ENCODE measurements at regions not wholly inside any gene's neighbourhood (a gene's known extent, or its start where the extent isn't known, plus 50 kb on each side); places are given as distances from the start of the nearest gene placed in this dataset.

- in situ Hi-C loops (cut with HindIII; ENCODE audit: low pct_ligation_motif_present, low sequenced_read_pairs): no loop called here
- DNase-seq: no peak
- peak; percentile 61 for TF ChIP-seq CTCF (IDR thresholded peaks at IDR 0.05; ENCODE audit: low read depth, low read length, missing control alignments)
- Histone ChIP-seq H3K27ac (no peak overlapping the region), H3K36me3 (replicated peaks) (no peaks in the 10 kb centered on the region), H3K27me3 (replicated peaks) (no peaks in the 10 kb centered on the region), H3K4me3 (ENCODE audit: low read depth, low read length) (no peak overlapping the region)
Observed at GRCh38 chr3:65245133-65246063, 557.6 kb upstream of the ADAMTS9 start.

GRCh38 chr3:65240366-65240765 lies 552.6 kb upstream of the ADAMTS9 start:
- TF ChIP-seq CTCF (IDR thresholded peaks at IDR 0.05; ENCODE audit: low read depth, low read length, missing control alignments): no peak
- no peak for DNase-seq
- no peaks in the 10 kb centered on the region for H3K27me3 ChIP-seq (replicated peaks)
- H3K36me3 ChIP-seq (replicated peaks): no peaks in the 10 kb centered on the region
- H3K27ac ChIP-seq: no peak overlapping the region
- in situ Hi-C loops (cut with HindIII; ENCODE audit: low pct_ligation_motif_present, low sequenced_read_pairs): no loop called here
- no peak overlapping the region for H3K4me3 ChIP-seq (ENCODE audit: low read depth, low read length)

DNA sequence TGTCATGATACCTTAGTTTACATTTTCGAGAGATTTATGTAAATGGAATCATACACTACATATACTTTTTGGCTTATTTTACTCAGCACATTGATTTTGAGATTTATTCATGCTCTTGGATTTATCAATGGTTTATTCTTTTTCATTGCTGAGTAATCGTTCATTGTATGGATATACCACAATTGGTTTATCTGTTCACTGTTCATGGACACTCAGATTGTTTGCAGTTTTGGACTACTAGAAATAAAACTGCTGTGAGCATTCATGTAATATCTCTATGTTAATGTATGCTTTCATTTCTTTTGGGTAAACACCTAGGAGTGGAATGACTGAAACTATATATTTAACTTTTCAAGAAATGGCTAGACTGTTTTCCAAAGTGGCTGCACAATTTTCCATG lies 550.9 kb upstream of the ADAMTS9 start:
- Histone ChIP-seq H3K27ac (no peak overlapping the region), H3K4me3 (ENCODE audit: low read depth, low read length) (no peak overlapping the region), H3K27me3 (replicated peaks) (no peaks in the 10 kb centered on the region), H3K36me3 (replicated peaks) (no peaks in the 10 kb centered on the region)
- no peak for TF ChIP-seq CTCF (IDR thresholded peaks at IDR 0.05; ENCODE audit: low read depth, low read length, missing control alignments)
- no peak for DNase-seq
- in situ Hi-C loops (cut with HindIII; ENCODE audit: low pct_ligation_motif_present, low sequenced_read_pairs): no loop called here

DNA sequence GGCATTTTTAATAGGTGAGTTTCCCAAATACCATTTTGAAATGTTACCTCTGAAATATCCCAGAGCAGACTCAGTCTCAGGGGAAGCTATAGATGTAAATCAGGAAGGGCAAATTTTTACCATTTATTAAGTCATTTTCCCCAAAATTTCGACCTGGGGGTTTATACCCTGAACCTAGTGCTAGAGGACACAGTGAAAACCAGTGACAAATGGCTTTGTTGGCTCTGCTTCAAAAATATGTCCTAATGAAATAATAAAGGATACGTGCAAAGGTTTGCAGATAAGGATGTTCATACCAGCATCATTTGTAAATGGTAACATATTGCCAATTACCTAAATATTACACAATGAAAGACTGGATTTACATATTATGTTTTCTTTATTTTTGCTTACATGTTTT lies 546.7 kb upstream of the ADAMTS9 start:
- in situ Hi-C loops (cut with HindIII; ENCODE audit: low pct_ligation_motif_present, low sequenced_read_pairs): no loop called here
- Histone ChIP-seq H3K36me3 (replicated peaks) (no peaks in the 10 kb centered on the region), H3K4me3 (ENCODE audit: low read depth, low read length) (no peak overlapping the region), H3K27me3 (replicated peaks) (no peaks in the 10 kb centered on the region), H3K27ac (no peak overlapping the region)
- no peak for DNase-seq
- TF ChIP-seq CTCF (IDR thresholded peaks at IDR 0.05; ENCODE audit: low read depth, low read length, missing control alignments): no peak

DNA sequence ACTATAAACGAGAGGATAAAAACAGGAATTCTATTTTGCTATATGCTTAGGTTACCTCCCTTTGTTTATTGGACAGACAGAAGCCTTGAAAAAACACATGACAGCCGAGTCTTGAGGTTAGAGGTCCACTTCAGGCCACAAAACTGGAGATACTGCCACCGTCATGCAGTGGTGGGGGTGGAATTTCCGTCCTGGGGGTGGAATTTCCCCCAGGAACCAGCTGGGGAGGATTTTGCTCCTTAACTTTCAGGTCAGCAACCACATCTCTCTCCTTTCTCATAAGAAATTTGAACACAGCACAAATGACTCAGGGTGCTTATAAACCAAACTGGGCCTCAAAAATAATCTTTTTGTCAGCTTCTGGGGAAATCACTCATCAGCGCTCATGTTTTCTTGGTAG lies 545.8 kb upstream of the ADAMTS9 start:
- no peak for TF ChIP-seq CTCF (IDR thresholded peaks at IDR 0.05; ENCODE audit: low read depth, low read length, missing control alignments)
- peak; percentile 10 for DNase-seq
- in situ Hi-C loops (cut with HindIII; ENCODE audit: low pct_ligation_motif_present, low sequenced_read_pairs): no loop called here
- H3K27ac ChIP-seq: no peak overlapping the region
- H3K27me3 ChIP-seq (replicated peaks): no peaks in the 10 kb centered on the region
- no peaks in the 10 kb centered on the region for H3K36me3 ChIP-seq (replicated peaks)
- H3K4me3 ChIP-seq (ENCODE audit: low read depth, low read length): no peak overlapping the region

Measured in brain microvascular endothelial cell (primary cell).